Left ventricle myocardium inferior (tissue), 1 donor: ENCODE measurements at regions not wholly inside any gene's neighbourhood (a gene's known extent, or its start where the extent isn't known, plus 50 kb on each side); places are given as distances from the start of the nearest gene placed in this dataset.
"Not testable (repeated sequence)": the region's sequence is repeated elsewhere in the genome, so short reads cannot be mapped to it uniquely, and the experiment has no call there.

Experiments
- DNase-seq: peaks from one replicate; pipeline ENCODE4 v3.0.0-alpha.2; 2020
- H3K27ac ChIP-seq: fragments of 200-600 bp; replicated peaks from 2 replicates; pipeline ENCODE4 v1.8.0; 2021
- H3K27me3 ChIP-seq: fragments of 200-600 bp; 2 replicates; pipeline ENCODE4 v1.8.0; 2021; ENCODE audit warnings: low read depth
- H3K36me3 ChIP-seq: fragments of 200-600 bp; 2 replicates; pipeline ENCODE4 v1.8.0; 2021
- H3K4me1 ChIP-seq: fragments of 200-600 bp; 2 replicates; pipeline ENCODE4 v1.8.0; 2021
- H3K4me3 ChIP-seq: fragments of 200-600 bp; 2 replicates; pipeline ENCODE4 v1.8.0; 2021; ENCODE audit warnings: mild to moderate bottlenecking, moderate library complexity
- H3K9me3 ChIP-seq: fragments of 200-600 bp; replicated peaks from 2 replicates; pipeline ENCODE4 v1.8.0; 2021
- intact Hi-C: fragments of 100-400 bp; cut with micrococcal nuclease; formaldehyde crosslinking; loops from one replicate; pipeline ENCODE4 v1.11.0; 2022
- TF ChIP-seq, protein P1 (sequence below): fragments of 200-600 bp; IDR thresholded peaks from 2 replicates; pipeline ENCODE4 v1.8.0; 2021; ENCODE audit warnings: antibody characterized with exemption, mild to moderate bottlenecking, borderline replicate concordance
- donor health status: DM: no; HTN: yes; CAD: no; lungs with severe emphysema.

- intact Hi-C loops: no loop called here
- peaks cover 7% of the 10 kb centered on the region for H3K9me3 ChIP-seq
- TF ChIP-seq, protein P1, sequence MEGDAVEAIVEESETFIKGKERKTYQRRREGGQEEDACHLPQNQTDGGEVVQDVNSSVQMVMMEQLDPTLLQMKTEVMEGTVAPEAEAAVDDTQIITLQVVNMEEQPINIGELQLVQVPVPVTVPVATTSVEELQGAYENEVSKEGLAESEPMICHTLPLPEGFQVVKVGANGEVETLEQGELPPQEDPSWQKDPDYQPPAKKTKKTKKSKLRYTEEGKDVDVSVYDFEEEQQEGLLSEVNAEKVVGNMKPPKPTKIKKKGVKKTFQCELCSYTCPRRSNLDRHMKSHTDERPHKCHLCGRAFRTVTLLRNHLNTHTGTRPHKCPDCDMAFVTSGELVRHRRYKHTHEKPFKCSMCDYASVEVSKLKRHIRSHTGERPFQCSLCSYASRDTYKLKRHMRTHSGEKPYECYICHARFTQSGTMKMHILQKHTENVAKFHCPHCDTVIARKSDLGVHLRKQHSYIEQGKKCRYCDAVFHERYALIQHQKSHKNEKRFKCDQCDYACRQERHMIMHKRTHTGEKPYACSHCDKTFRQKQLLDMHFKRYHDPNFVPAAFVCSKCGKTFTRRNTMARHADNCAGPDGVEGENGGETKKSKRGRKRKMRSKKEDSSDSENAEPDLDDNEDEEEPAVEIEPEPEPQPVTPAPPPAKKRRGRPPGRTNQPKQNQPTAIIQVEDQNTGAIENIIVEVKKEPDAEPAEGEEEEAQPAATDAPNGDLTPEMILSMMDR: no peak
- no peaks in the 10 kb centered on the region for H3K27me3 ChIP-seq
- H3K4me3 ChIP-seq: no peak overlapping the region
- no peaks in the 10 kb centered on the region for H3K36me3 ChIP-seq
- no peak for DNase-seq
- H3K4me1 ChIP-seq: peaks cover 10% of the 10 kb centered on the region
- peak overlapping the region; percentile 27 for H3K27ac ChIP-seq
These were observed 109.5 kb downstream of the PSMG1 start for GRCh38 chr21:39073717-39074116.

- Histone ChIP-seq H3K9me3 (peaks cover 7% of the 10 kb centered on the region), H3K36me3 (no peaks in the 10 kb centered on the region), H3K27me3 (no peaks in the 10 kb centered on the region), H3K27ac (no peak overlapping the region), H3K4me3 (no peak overlapping the region), H3K4me1 (peaks cover 15% of the 10 kb centered on the region)
- no peak for DNase-seq
- intact Hi-C loops: no loop called here
- TF ChIP-seq, protein P1: no peak
These were observed 110.2 kb downstream of the PSMG1 start for GRCh38 chr21:39073063-39073462.

DNA sequence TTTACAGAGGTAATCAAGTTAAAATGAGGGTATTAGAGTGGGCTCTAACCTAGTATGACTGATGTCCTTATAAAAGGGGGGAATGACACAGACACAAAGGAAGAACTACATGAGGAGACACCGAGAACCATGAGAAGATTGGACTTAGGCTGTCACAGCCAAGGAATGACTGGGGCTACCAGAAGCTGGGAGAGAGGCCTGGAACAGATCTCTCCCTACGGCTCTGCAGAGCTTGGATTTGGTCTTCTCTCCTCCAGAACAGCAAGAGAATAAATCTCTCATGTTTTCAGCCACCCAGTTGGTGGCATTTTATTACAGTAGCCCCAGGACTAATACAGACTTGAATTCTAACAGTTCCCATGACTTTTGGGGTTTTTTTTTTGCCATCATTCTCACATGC is 110.8 kb downstream of the PSMG1 start:
- no peak for DNase-seq
- intact Hi-C loops: no loop called here
- Histone ChIP-seq H3K27me3 (no peaks in the 10 kb centered on the region), H3K4me3 (no peak overlapping the region), H3K27ac (peak overlapping the region; percentile 39), H3K4me1 (peaks cover 21% of the 10 kb centered on the region), H3K36me3 (no peaks in the 10 kb centered on the region), H3K9me3 (peaks cover 7% of the 10 kb centered on the region)
- TF ChIP-seq, protein P1: no peak

DNA sequence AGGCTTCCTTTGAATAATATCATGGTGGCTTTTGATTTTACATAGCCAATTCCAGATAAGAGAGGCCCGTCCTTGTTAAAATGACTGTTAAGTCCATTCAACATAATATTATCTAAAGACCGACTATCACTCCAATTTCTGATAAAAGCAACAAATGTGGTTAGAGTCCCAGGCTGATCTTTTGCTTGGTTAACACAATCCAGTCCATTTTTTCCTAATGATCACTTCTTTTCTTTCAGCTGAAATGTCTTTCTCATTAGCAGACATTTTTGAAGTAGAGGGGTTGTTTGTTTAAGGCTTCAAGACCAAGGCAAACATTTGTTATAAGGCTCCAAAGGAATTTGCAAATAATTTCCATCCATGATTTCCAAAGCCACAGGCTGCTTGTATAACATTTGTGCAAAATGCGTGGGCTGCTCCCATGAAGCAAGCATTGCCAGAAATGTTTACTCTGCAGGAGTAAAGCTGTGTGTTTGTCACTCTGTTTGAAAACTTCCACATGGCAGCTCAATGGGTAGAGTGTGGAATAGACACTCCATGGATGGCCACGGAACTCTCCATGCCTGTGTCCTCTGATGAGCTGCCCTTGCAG is 111.5 kb downstream of the PSMG1 start:
- Histone ChIP-seq H3K36me3 (no peaks in the 10 kb centered on the region), H3K4me3 (no peak overlapping the region), H3K27me3 (no peaks in the 10 kb centered on the region), H3K4me1 (peaks cover 29% of the 10 kb centered on the region), H3K9me3 (peaks cover 7% of the 10 kb centered on the region), H3K27ac (peak overlapping the region; percentile 39)
- intact Hi-C loops: no loop called here
- TF ChIP-seq, protein P1: no peak
- no peak for DNase-seq

GRCh38 chr21:39069856-39070255 is 113.4 kb downstream of the PSMG1 start:
- peaks cover 41% of the 10 kb centered on the region for H3K4me1 ChIP-seq
- H3K27me3 ChIP-seq, DNase-seq, intact Hi-C loops, H3K27ac ChIP-seq, H3K36me3 ChIP-seq, H3K9me3 ChIP-seq, H3K4me3 ChIP-seq: not testable (repeated sequence)

GRCh38 chr21:39066829-39067780 is 116.1 kb downstream of the PSMG1 start:
- Histone ChIP-seq H3K27me3 (no peaks in the 10 kb centered on the region), H3K4me1 (peaks cover 39% of the 10 kb centered on the region), H3K4me3 (no peak overlapping the region), H3K36me3 (no peaks in the 10 kb centered on the region), H3K9me3 (peaks cover 10% of the 10 kb centered on the region), H3K27ac (peak overlapping the region; percentile 65)
- DNase-seq: no peak
- TF ChIP-seq, protein P1: no peak
- intact Hi-C loops: no loop called here
